ENCODE measurements at regions not wholly inside any gene's neighbourhood (a gene's known extent, or its start where the extent isn't known, plus 50 kb on each side); places are given as distances from the start of the nearest gene placed in this dataset.

DNA sequence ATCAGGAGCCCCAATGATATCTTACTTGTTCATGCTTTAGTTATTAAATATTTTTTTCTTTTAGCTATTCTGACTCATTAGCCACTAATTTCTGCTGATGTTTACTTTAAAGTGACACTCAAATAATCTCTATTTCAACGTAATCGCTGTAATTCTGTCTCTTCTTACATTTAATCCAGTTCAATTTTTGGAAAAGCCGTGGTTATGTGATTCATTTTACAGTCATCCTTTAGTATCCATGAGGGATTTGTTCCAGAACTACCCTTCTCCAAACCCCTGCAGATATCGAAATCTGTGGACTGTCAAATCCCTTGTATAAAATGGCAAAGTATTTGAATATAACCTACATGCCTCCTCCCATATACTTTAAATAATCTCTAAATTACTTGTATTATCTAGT, 1103.4 kb downstream of the LRFN5 start:
- Histone ChIP-seq H3K27ac (ENCODE audit: extremely low read depth, low read depth, low read length) (no peak overlapping the region), H3K4me3 (ENCODE audit: low read depth, low read length) (no peak overlapping the region), H3K9me3 (ENCODE audit: control insufficient read depth, insufficient read depth, low read depth, low read length) (no peaks in the 10 kb centered on the region), H3K36me3 (ENCODE audit: control insufficient read depth in 2 of 2, insufficient read depth in 1 of 2, low read length in 2 of 2) (no peaks in the 10 kb centered on the region), H3K4me1 (ENCODE audit: control insufficient read depth, insufficient read depth, low read length) (no peaks in the 10 kb centered on the region)
- CTCF ChIA-PET, result no interaction called here
- TF ChIP-seq ZNF600 (tag by site-specific recombination; IDR thresholded peaks at IDR 0.05) (no peak), ZNF184 (tag by site-specific recombination; IDR thresholded peaks at IDR 0.05) (no peak), SP3 (tag by site-specific recombination; IDR thresholded peaks at IDR 0.05) (no peak)
- POLR2A ChIA-PET, result no interaction called here

GRCh38 chr14:42703501-42703900, 1096.8 kb downstream of the LRFN5 start:
- ChIA-PET POLR2A (no interaction called here), CTCF (no interaction called here)
- H3K9me3 ChIP-seq (ENCODE audit: control insufficient read depth, insufficient read depth, low read depth, low read length), result no peaks in the 10 kb centered on the region
- TF ChIP-seq, protein P1, sequence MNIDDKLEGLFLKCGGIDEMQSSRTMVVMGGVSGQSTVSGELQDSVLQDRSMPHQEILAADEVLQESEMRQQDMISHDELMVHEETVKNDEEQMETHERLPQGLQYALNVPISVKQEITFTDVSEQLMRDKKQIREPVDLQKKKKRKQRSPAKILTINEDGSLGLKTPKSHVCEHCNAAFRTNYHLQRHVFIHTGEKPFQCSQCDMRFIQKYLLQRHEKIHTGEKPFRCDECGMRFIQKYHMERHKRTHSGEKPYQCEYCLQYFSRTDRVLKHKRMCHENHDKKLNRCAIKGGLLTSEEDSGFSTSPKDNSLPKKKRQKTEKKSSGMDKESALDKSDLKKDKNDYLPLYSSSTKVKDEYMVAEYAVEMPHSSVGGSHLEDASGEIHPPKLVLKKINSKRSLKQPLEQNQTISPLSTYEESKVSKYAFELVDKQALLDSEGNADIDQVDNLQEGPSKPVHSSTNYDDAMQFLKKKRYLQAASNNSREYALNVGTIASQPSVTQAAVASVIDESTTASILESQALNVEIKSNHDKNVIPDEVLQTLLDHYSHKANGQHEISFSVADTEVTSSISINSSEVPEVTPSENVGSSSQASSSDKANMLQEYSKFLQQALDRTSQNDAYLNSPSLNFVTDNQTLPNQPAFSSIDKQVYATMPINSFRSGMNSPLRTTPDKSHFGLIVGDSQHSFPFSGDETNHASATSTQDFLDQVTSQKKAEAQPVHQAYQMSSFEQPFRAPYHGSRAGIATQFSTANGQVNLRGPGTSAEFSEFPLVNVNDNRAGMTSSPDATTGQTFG (tag by site-specific recombination; IDR thresholded peaks at IDR 0.05; ENCODE audit: borderline replicate concordance), result no peak
- TF ChIP-seq, protein P2, sequence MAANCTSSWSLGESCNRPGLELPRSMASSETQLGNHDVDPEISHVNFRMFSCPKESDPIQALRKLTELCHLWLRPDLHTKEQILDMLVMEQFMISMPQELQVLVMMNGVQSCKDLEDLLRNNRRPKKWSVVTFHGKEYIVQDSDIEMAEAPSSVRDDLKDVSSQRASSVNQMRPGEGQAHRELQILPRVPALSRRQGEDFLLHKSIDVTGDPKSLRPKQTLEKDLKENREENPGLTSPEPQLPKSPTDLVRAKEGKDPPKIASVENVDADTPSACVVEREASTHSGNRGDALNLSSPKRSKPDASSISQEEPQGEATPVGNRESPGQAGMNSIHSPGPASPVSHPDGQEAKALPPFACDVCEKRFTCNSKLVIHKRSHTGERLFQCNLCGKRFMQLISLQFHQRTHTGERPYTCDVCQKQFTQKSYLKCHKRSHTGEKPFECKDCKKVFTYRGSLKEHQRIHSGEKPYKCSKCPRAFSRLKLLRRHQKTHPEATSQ (tag by site-specific recombination; IDR thresholded peaks at IDR 0.05), result no peak
- TF ChIP-seq ZNF747 (tag by site-specific recombination; IDR thresholded peaks at IDR 0.05) (no peak), RBAK (tag by site-specific recombination; IDR thresholded peaks at IDR 0.05) (no peak), GLI2 (tag by site-specific recombination; IDR thresholded peaks at IDR 0.05; ENCODE audit: borderline replicate concordance, low read depth) (no peak)
- H3K4me1 ChIP-seq (ENCODE audit: control insufficient read depth, insufficient read depth, low read length), result no peaks in the 10 kb centered on the region
- H3K36me3 ChIP-seq (ENCODE audit: control insufficient read depth in 2 of 2, insufficient read depth in 1 of 2, low read length in 2 of 2), result no peaks in the 10 kb centered on the region
- H3K4me3 ChIP-seq (ENCODE audit: low read depth, low read length), result no peak overlapping the region
- no peak overlapping the region for H3K27ac ChIP-seq (ENCODE audit: extremely low read depth, low read depth, low read length)

GRCh38 chr14:42687421-42687820, 1080.7 kb downstream of the LRFN5 start:
- CTCF ChIA-PET, result no interaction called here
- Histone ChIP-seq H3K4me3 (ENCODE audit: low read depth, low read length) (no peak overlapping the region), H3K9me3 (ENCODE audit: control insufficient read depth, insufficient read depth, low read depth, low read length) (no peaks in the 10 kb centered on the region), H3K4me1 (ENCODE audit: control insufficient read depth, insufficient read depth, low read length) (no peaks in the 10 kb centered on the region), H3K27ac (ENCODE audit: extremely low read depth, low read depth, low read length) (no peak overlapping the region), H3K36me3 (ENCODE audit: control insufficient read depth in 2 of 2, insufficient read depth in 1 of 2, low read length in 2 of 2) (no peaks in the 10 kb centered on the region)
- POLR2A ChIA-PET, result no interaction called here
- TF ChIP-seq KLF7 (tag by site-specific recombination; IDR thresholded peaks at IDR 0.05; ENCODE audit: borderline replicate concordance), result no peak
- no peak for TF ChIP-seq ZNF837 (tag by site-specific recombination; IDR thresholded peaks at IDR 0.05)
- TF ChIP-seq ZNF639 (tag by site-specific recombination; IDR thresholded peaks at IDR 0.05), result no peak
- no peak for TF ChIP-seq BCL6B (tag by site-specific recombination; IDR thresholded peaks at IDR 0.05)
- TF ChIP-seq, protein P1 (tag by site-specific recombination; IDR thresholded peaks at IDR 0.05; ENCODE audit: borderline replicate concordance), result no peak
- TF ChIP-seq HOXC10 (CRISPR knock-in tag; IDR thresholded peaks at IDR 0.05), result no peak
- no peak for TF ChIP-seq ZNF416 (tag by site-specific recombination; IDR thresholded peaks at IDR 0.05)
- no peak for TF ChIP-seq ZNF366 (tag by site-specific recombination; conservative IDR thresholded peaks at IDR 0.05)
- TF ChIP-seq REPIN1 (tag by site-specific recombination; IDR thresholded peaks at IDR 0.05; ENCODE audit: low read depth), result no peak
- no peak for TF ChIP-seq RBAK (tag by site-specific recombination; IDR thresholded peaks at IDR 0.05)
- TF ChIP-seq KLF8 (tag by site-specific recombination; IDR thresholded peaks at IDR 0.05), result no peak
- no peak for TF ChIP-seq MZF1 (tag by site-specific recombination; IDR thresholded peaks at IDR 0.05; ENCODE audit: borderline replicate concordance)
- TF ChIP-seq KLF9 (tag by site-specific recombination; IDR thresholded peaks at IDR 0.05; ENCODE audit: low read depth), result no peak
- TF ChIP-seq ZNF266 (tag by site-specific recombination; IDR thresholded peaks at IDR 0.05; ENCODE audit: low read depth), result no peak
- TF ChIP-seq ZBTB21 (tag by site-specific recombination; IDR thresholded peaks at IDR 0.05), result no peak
- TF ChIP-seq, protein P3, sequence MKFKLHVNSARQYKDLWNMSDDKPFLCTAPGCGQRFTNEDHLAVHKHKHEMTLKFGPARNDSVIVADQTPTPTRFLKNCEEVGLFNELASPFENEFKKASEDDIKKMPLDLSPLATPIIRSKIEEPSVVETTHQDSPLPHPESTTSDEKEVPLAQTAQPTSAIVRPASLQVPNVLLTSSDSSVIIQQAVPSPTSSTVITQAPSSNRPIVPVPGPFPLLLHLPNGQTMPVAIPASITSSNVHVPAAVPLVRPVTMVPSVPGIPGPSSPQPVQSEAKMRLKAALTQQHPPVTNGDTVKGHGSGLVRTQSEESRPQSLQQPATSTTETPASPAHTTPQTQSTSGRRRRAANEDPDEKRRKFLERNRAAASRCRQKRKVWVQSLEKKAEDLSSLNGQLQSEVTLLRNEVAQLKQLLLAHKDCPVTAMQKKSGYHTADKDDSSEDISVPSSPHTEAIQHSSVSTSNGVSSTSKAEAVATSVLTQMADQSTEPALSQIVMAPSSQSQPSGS (tag by site-specific recombination; IDR thresholded peaks at IDR 0.05; ENCODE audit: low read depth), result no peak

Measured in HEK293 (cell line).